ENCODE measurements at regions not wholly inside any gene's neighbourhood (a gene's known extent, or its start where the extent isn't known, plus 50 kb on each side); places are given as distances from the start of the nearest gene placed in this dataset.

GRCh38 chr4:123750044-123750443 lies 353.4 kb downstream of the SPRY1 start:
- TF ChIP-seq EZH2 (IDR thresholded peaks at IDR 0.05; ENCODE audit: borderline replicate concordance, low read length), result no peak
- no peak for TF ChIP-seq CTCF (IDR thresholded peaks at IDR 0.05; ENCODE audit: low read length)
- Histone ChIP-seq H2AFZ (ENCODE audit: low read length) (peak overlapping the region; percentile 15; the same call in 1 of the 2 replicates), H3K9me3 (ENCODE audit: low read length) (no peaks in the 10 kb centered on the region), H3K9ac (ENCODE audit: low read length) (no peak overlapping the region), H3F3A (ENCODE audit: insufficient read depth, low read length) (no peaks in the 10 kb centered on the region), H3K4me3 (ENCODE audit: low read depth, low read length, poor library complexity, severe bottlenecking) (no peak overlapping the region), H3K4me2 (ENCODE audit: low read length) (peak overlapping the region; percentile 23; the same call in 1 of the 2 replicates), H3K27ac (ENCODE audit: low read depth, low read length, poor library complexity, severe bottlenecking) (no peak overlapping the region), H3K36me3 (ENCODE audit: insufficient read depth, low read length) (no peaks in the 10 kb centered on the region), H3K79me2 (ENCODE audit: insufficient read depth, low read length) (no peaks in the 10 kb centered on the region), H4K20me1 (ENCODE audit: insufficient read depth, low read length) (no peaks in the 10 kb centered on the region), H3K27me3 (ENCODE audit: insufficient read depth, low read length) (no peaks in the 10 kb centered on the region), H3K4me1 (ENCODE audit: insufficient read depth, low read length, severe bottlenecking) (peaks cover 22% of the 10 kb centered on the region), H3K9me2 (ENCODE audit: low read depth, low read length) (no peaks in the 10 kb centered on the region)

GRCh38 chr4:123755655-123756054 lies 359.1 kb downstream of the SPRY1 start:
- Histone ChIP-seq H3K9ac (ENCODE audit: low read length) (no peak overlapping the region), H3K27ac (ENCODE audit: low read depth, low read length, poor library complexity, severe bottlenecking) (no peak overlapping the region), H3K36me3 (ENCODE audit: insufficient read depth, low read length) (no peaks in the 10 kb centered on the region), H3K4me3 (ENCODE audit: low read depth, low read length, poor library complexity, severe bottlenecking) (no peak overlapping the region), H3F3A (ENCODE audit: insufficient read depth, low read length) (no peaks in the 10 kb centered on the region), H2AFZ (ENCODE audit: low read length) (no peak overlapping the region), H3K9me3 (ENCODE audit: low read length) (no peaks in the 10 kb centered on the region), H3K4me1 (ENCODE audit: insufficient read depth, low read length, severe bottlenecking) (no peaks in the 10 kb centered on the region), H3K79me2 (ENCODE audit: insufficient read depth, low read length) (no peaks in the 10 kb centered on the region), H4K20me1 (ENCODE audit: insufficient read depth, low read length) (no peaks in the 10 kb centered on the region), H3K27me3 (ENCODE audit: insufficient read depth, low read length) (no peaks in the 10 kb centered on the region), H3K4me2 (ENCODE audit: low read length) (no peak overlapping the region), H3K9me2 (ENCODE audit: low read depth, low read length) (no peaks in the 10 kb centered on the region)
- TF ChIP-seq EZH2 (IDR thresholded peaks at IDR 0.05; ENCODE audit: borderline replicate concordance, low read length) (no peak), CTCF (IDR thresholded peaks at IDR 0.05; ENCODE audit: low read length) (no peak)

GRCh38 chr4:123767806-123768205 lies 371.2 kb downstream of the SPRY1 start:
- Histone ChIP-seq H3K27ac (ENCODE audit: low read depth, low read length, poor library complexity, severe bottlenecking) (no peak overlapping the region), H3K4me3 (ENCODE audit: low read depth, low read length, poor library complexity, severe bottlenecking) (no peak overlapping the region), H3K4me1 (ENCODE audit: insufficient read depth, low read length, severe bottlenecking) (no peaks in the 10 kb centered on the region), H3K9me2 (ENCODE audit: low read depth, low read length) (no peaks in the 10 kb centered on the region), H3K79me2 (ENCODE audit: insufficient read depth, low read length) (no peaks in the 10 kb centered on the region), H3K9ac (ENCODE audit: low read length) (no peak overlapping the region), H3K36me3 (ENCODE audit: insufficient read depth, low read length) (no peaks in the 10 kb centered on the region), H3K4me2 (ENCODE audit: low read length) (no peak overlapping the region), H3F3A (ENCODE audit: insufficient read depth, low read length) (no peaks in the 10 kb centered on the region), H3K27me3 (ENCODE audit: insufficient read depth, low read length) (no peaks in the 10 kb centered on the region), H2AFZ (ENCODE audit: low read length) (no peak overlapping the region), H3K9me3 (ENCODE audit: low read length) (no peaks in the 10 kb centered on the region), H4K20me1 (ENCODE audit: insufficient read depth, low read length) (no peaks in the 10 kb centered on the region)
- TF ChIP-seq CTCF (IDR thresholded peaks at IDR 0.05; ENCODE audit: low read length) (no peak), EZH2 (IDR thresholded peaks at IDR 0.05; ENCODE audit: borderline replicate concordance, low read length) (no peak)
